NCI-H460 (cell line): ENCODE measurements at regions not wholly inside any gene's neighbourhood (a gene's known extent, or its start where the extent isn't known, plus 50 kb on each side); places are given as distances from the start of the nearest gene placed in this dataset.
"Not testable (repeated sequence)": the region's sequence is repeated elsewhere in the genome, so short reads cannot be mapped to it uniquely, and the experiment has no call there.

Experiments
- DNase-seq: peaks from one replicate; pipeline ENCODE4 v3.0.0-alpha.2; 2016; ENCODE audit warnings: low read depth; ENCODE audit errors: extremely low read depth

- no peak for DNase-seq
Measured at GRCh38 chr3:150357923-150358607, 50.0 kb upstream of the TSC22D2 start.

GRCh38 chr3:150357140-150357539 is 51.0 kb upstream of the TSC22D2 start:
- no peak for DNase-seq

GRCh38 chr3:150355574-150355973 is 52.5 kb upstream of the TSC22D2 start:
- no peak for DNase-seq

- no peak for DNase-seq
Measured at GRCh38 chr3:150352931-150353330, 55.2 kb upstream of the TSC22D2 start.

- no peak for DNase-seq
Measured at GRCh38 chr3:150351398-150351797, 56.7 kb upstream of the TSC22D2 start.

- no peak for DNase-seq
Measured at GRCh38 chr3:150349314-150350097, 58.6 kb upstream of the TSC22D2 start.

- DNase-seq: peak; percentile 61
Measured at GRCh38 chr3:150348500-150348899, 59.6 kb upstream of the TSC22D2 start.

GRCh38 chr3:150346981-150347863 is 60.9 kb upstream of the TSC22D2 start:
- DNase-seq: no peak

GRCh38 chr3:150346266-150346665 is 61.8 kb upstream of the TSC22D2 start:
- DNase-seq: no peak

GRCh38 chr3:150345021-150345538 is 63.0 kb upstream of the TSC22D2 start:
- no peak for DNase-seq

- no peak for DNase-seq
Measured at GRCh38 chr3:150344079-150344759, 63.9 kb upstream of the TSC22D2 start.

GRCh38 chr3:150342896-150343467 is 65.1 kb upstream of the TSC22D2 start:
- no peak for DNase-seq

- DNase-seq: no peak
Measured at GRCh38 chr3:150341891-150342290, 66.2 kb upstream of the TSC22D2 start.

- not testable (repeated sequence) for DNase-seq
Measured at GRCh38 chr3:150336363-150336762, 71.7 kb upstream of the TSC22D2 start.

- no peak for DNase-seq
Measured at GRCh38 chr3:150335631-150336030, 72.5 kb upstream of the TSC22D2 start.

- no peak for DNase-seq
Measured at GRCh38 chr3:150334974-150335373, 73.1 kb upstream of the TSC22D2 start.

- no peak for DNase-seq
Measured at GRCh38 chr3:150333477-150333876, 74.6 kb upstream of the TSC22D2 start.

GRCh38 chr3:150331978-150332568 is 76.0 kb upstream of the TSC22D2 start:
- no peak for DNase-seq

- DNase-seq: no peak
Measured at GRCh38 chr3:150330872-150331271, 77.2 kb upstream of the TSC22D2 start.

GRCh38 chr3:150330174-150330573 is 77.9 kb upstream of the TSC22D2 start:
- no peak for DNase-seq
